K562 (cell line): ENCODE measurements at regions not wholly inside any gene's neighbourhood (a gene's known extent, or its start where the extent isn't known, plus 50 kb on each side); places are given as distances from the start of the nearest gene placed in this dataset.

Experiments
- ATAC-seq: fragments of 200-7000 bp; cut with Tn5 transposase; 3 replicates; pipeline ENCODE4 v1.9.1; 2020; ENCODE audit warnings: moderate library complexity
- BruUV-seq: library from RNA; stranded (reverse); fragments of 400-500 nt; replicated peaks from 2 replicates; lab custom pipeline; 2021; lab: Mats Ljungman, UMichigan
- CTCF ChIA-PET: fragments of 300-600 bp; formaldehyde crosslinking; extraction: SDS; loops from one replicate; lab custom pipeline; 2021; ENCODE audit warnings: low intra/inter-chr PET ratio; lab: Yijun Ruan, JAX
- POLR2A ChIA-PET: fragments of 300-600, 350-650 bp; sonication (Branson Sonifier 250); formaldehyde crosslinking; extraction: SDS; loops from one replicate; lab custom pipeline; 2021; ENCODE audit warnings: antibody characterized with exemption, inconsistent platforms; lab: Yijun Ruan, JAX
- DNase-seq, 4 experiments: peaks; one replicate each; pipeline versions ENCODE4 v3.0.0 to v3.0.0-alpha.2; 2011 to 2018; ENCODE audit warnings: low spot score in 3 of 4, mixed read lengths in 3 of 4; ENCODE audit errors: extremely low read depth in 1 of 4
- FAIRE-seq: peaks from 2 replicates; lab custom pipeline; 2011; peaks lifted over from hg19 to GRCh38; lab: Jason Lieb, UNC
- H2AFZ ChIP-seq: 2 replicates; pipeline ENCODE4 v1.6.0; 2011; ENCODE audit warnings: low read depth, low read length, control low read depth, inconsistent platforms
- H3K27ac ChIP-seq: fragments of 200-600 bp; 3 replicates; pipeline ENCODE4 v1.8.0; 2011; ENCODE audit warnings: low read depth, mild to moderate bottlenecking, control low read depth, inconsistent platforms, low read length, moderate library complexity, mixed read lengths; ENCODE audit errors: extremely low read depth
- H3K27me3 ChIP-seq, 2 experiments: fragments of 300-600 bp in 1 of 2; 2 replicates in 1 of 2; 3 replicates in 1 of 2; pipeline versions ENCODE4 v1.6.0 to v1.8.0; 2011; ENCODE audit warnings: inconsistent platforms in 2 of 2, low read length in 2 of 2, mild to moderate bottlenecking in 1 of 2, mixed read lengths in 1 of 2, moderate library complexity in 1 of 2; ENCODE audit not compliant: control insufficient read depth in 2 of 2, insufficient read depth in 2 of 2
- H3K36me3 ChIP-seq: fragments of 300-600 bp; 3 replicates; pipeline ENCODE4 v1.8.0; 2011; ENCODE audit warnings: mild to moderate bottlenecking, low read length, inconsistent platforms; ENCODE audit not compliant: control insufficient read depth, insufficient read depth
- H3K4me1 ChIP-seq, 2 experiments: fragments of 200-600 bp in 1 of 2; replicated peaks in 1 of 2; 2 replicates in 1 of 2; 3 replicates in 1 of 2; pipeline versions ENCODE4 v1.5.1 to v1.8.0; 2011; ENCODE audit warnings: inconsistent platforms in 2 of 2, low read length in 2 of 2, mild to moderate bottlenecking in 1 of 2, mixed read lengths in 1 of 2, moderate library complexity in 1 of 2; ENCODE audit not compliant: control insufficient read depth in 2 of 2, insufficient read depth in 2 of 2
- H3K4me2 ChIP-seq: 2 replicates; pipeline ENCODE4 v1.6.1; 2011; ENCODE audit warnings: low read length, control low read depth, inconsistent platforms, mixed read lengths; ENCODE audit not compliant: insufficient read depth
- H3K4me3 ChIP-seq: fragments of 200-600 bp; sonication (generic), shearing (Covaris generic); 2 replicates; pipeline ENCODE4 v1.5.1; 2016; ENCODE audit warnings: control low read depth, inconsistent platforms
- H3K79me2 ChIP-seq: fragments of 200-600 bp; 3 replicates; pipeline ENCODE4 v1.8.0; 2011; ENCODE audit warnings: low read length, inconsistent platforms; ENCODE audit not compliant: control insufficient read depth, insufficient read depth
- H3K9ac ChIP-seq, 2 experiments: 2 replicates each; pipeline versions ENCODE4 v1.6.0 to v1.6.1; 2011; ENCODE audit warnings: low read depth in 2 of 2, low read length in 2 of 2, control low read depth in 1 of 2, inconsistent platforms in 1 of 2, mild to moderate bottlenecking in 1 of 2, mixed read lengths in 1 of 2; ENCODE audit not compliant: insufficient read depth in 1 of 2
- H3K9me1 ChIP-seq: one replicate; pipeline ENCODE4 v1.6.0; 2011; ENCODE audit warnings: inconsistent platforms, mild to moderate bottlenecking, low read length, moderate library complexity; ENCODE audit not compliant: control insufficient read depth, insufficient read depth
- H3K9me3 ChIP-seq: replicated peaks from 2 replicates; pipeline ENCODE4 v1.5.1; 2011; ENCODE audit warnings: low read depth, low read length, inconsistent platforms; ENCODE audit not compliant: control insufficient read depth, insufficient read depth
- H4K20me1 ChIP-seq: replicated peaks from 2 replicates; pipeline ENCODE4 v1.6.1; 2011; ENCODE audit warnings: low read length, inconsistent platforms, mixed read lengths; ENCODE audit not compliant: control insufficient read depth, insufficient read depth
- CBX8 ChIP-seq: fragments of 200-600 bp; sonication (generic); IDR thresholded peaks from 2 replicates; pipeline ENCODE4 v1.6.1; 2012; ENCODE audit warnings: borderline replicate concordance, mixed run types, low read depth, mild to moderate bottlenecking, moderate library complexity, mixed read lengths, low read length, control low read depth, inconsistent platforms; ENCODE audit not compliant: poor library complexity, severe bottlenecking; ENCODE audit errors: extremely low read depth
- E4F1 ChIP-seq: fragments of 250-450 bp; sonication (Bioruptor Pico); IDR thresholded peaks from 2 replicates; pipeline ENCODE4 v1.5.0; 2021; ENCODE audit warnings: mild to moderate bottlenecking, borderline replicate concordance
- HDAC3 ChIP-seq: fragments of 450-650 bp; IDR thresholded peaks from 2 replicates; pipeline ENCODE4 v1.6.1; 2018; ENCODE audit warnings: borderline replicate concordance, mild to moderate bottlenecking, moderate library complexity; ENCODE audit not compliant: partially characterized antibody
- IRF1 ChIP-seq: sonication (generic); formaldehyde crosslinking; IDR thresholded peaks from 2 replicates; pipeline ENCODE4 v1.8.0; 2022; ENCODE audit warnings: missing genetic modification reagents, mild to moderate bottlenecking, borderline replicate concordance
- MCM7 ChIP-seq, 2 experiments: fragments of 450-650 bp; IDR thresholded peaks; 2 replicates each; pipeline ENCODE4 v1.6.1; 2016 to 2018
- MITF ChIP-seq: IDR thresholded peaks from 2 replicates; pipeline ENCODE4 v1.6.1; 2014; ENCODE audit warnings: antibody characterized with exemption
- NFYB ChIP-seq: IDR thresholded peaks from 2 replicates; pipeline ENCODE4 v1.6.1; 2011; ENCODE audit warnings: mild to moderate bottlenecking, moderate library complexity; ENCODE audit not compliant: insufficient read length; ENCODE audit errors: extremely low read depth
- NUFIP1 ChIP-seq: fragments of 450-650 bp; IDR thresholded peaks from 2 replicates; pipeline ENCODE4 v1.6.1; 2018; ENCODE audit not compliant: partially characterized antibody
- RFX1 ChIP-seq: fragments of 450-650 bp; IDR thresholded peaks from 2 replicates; pipeline ENCODE4 v1.6.1; 2016; ENCODE audit warnings: mild to moderate bottlenecking, moderate library complexity
- TCF7L2 ChIP-seq: fragments of 150-350 bp; IDR thresholded peaks from 2 replicates; pipeline ENCODE4 v1.6.1; 2016; ENCODE audit warnings: low read depth, mild to moderate bottlenecking, low read length, moderate library complexity
- VEZF1 ChIP-seq: fragments of 200-800 bp; sonication (Bioruptor generic); IDR thresholded peaks from 2 replicates; pipeline ENCODE4 v1.6.1; 2017; ENCODE audit warnings: missing genetic modification characterization, missing compliant biosample characterization
- XRCC3 ChIP-seq: fragments of 450-650 bp; IDR thresholded peaks from 2 replicates; pipeline ENCODE4 v1.6.1; 2017; ENCODE audit warnings: mild to moderate bottlenecking, moderate library complexity
- YY1 ChIP-seq, 3 experiments: IDR thresholded peaks; 2 replicates each; pipeline ENCODE4 v1.6.1; 2011; ENCODE audit warnings: low read length in 2 of 3, mild to moderate bottlenecking in 2 of 3, moderate library complexity in 2 of 3, borderline replicate concordance in 1 of 3, control low read depth in 1 of 3, low read depth in 1 of 3; ENCODE audit not compliant: insufficient read depth in 3 of 3, insufficient replicate concordance in 2 of 3, control insufficient read depth in 1 of 3, insufficient read length in 1 of 3; ENCODE audit errors: extremely low read depth in 1 of 3
- ZNF23 ChIP-seq: fragments of 250-450 bp; sonication (Bioruptor Pico); IDR thresholded peaks from 2 replicates; pipeline ENCODE4 v1.4.0; 2020; ENCODE audit warnings: mild to moderate bottlenecking
- WGBS: fragments of 100-300 bp; shearing (Covaris generic); methylation state at CpG from one replicate; pipeline ENCODE4 v1.1.6; 2016; ENCODE audit warnings: low coverage, mixed read lengths; ENCODE audit not compliant: insufficient coverage; ENCODE audit errors: missing lambda C conversion rate; 5-methylcytosine and 5-hydroxymethylcytosine counted together
- in situ Hi-C: fragments of 300-500 bp; cut with MboI; formaldehyde crosslinking; loops from 4 replicates; pipeline ENCODE4 v1.15.0; 2018; ENCODE audit warnings: inconsistent platforms, mixed read lengths
- intact Hi-C: fragments of 100-400 bp; cut with micrococcal nuclease; formaldehyde crosslinking; loops from 2 replicates; pipeline ENCODE4 v1.14.2; 2022

GRCh38 chr10:107803546-107803945, 639.0 kb upstream of the SORCS1 start:
- H3K27ac ChIP-seq = no peak overlapping the region
- H3K9me3 ChIP-seq = no peaks in the 10 kb centered on the region
- H2AFZ ChIP-seq = no peak overlapping the region
- no peak for FAIRE-seq
- TF ChIP-seq XRCC3 (no peak), NUFIP1 (no peak), TCF7L2 (no peak), YY1 (IDR thresholded peaks at IDR 0.05; ENCODE audit: borderline replicate concordance in 1 of 3, control insufficient read depth in 1 of 3, extremely low read depth in 1 of 3, insufficient read depth in 3 of 3, insufficient read length in 1 of 3, insufficient replicate concordance in 2 of 3, low read depth in 1 of 3, low read length in 2 of 3) (no peak), RFX1 (no peak), VEZF1 (CRISPR knock-in tag) (no peak), E4F1 (CRISPR knock-in tag) (no peak), CBX8 (no peak), MITF (no peak), HDAC3 (no peak), MCM7 (IDR thresholded peaks at IDR 0.05) (no peak), ZNF23 (no peak), IRF1 (CRISPR knock-in tag) (no peak), NFYB (no peak)
- H3K4me2 ChIP-seq = no peak overlapping the region
- H3K36me3 ChIP-seq = no peaks in the 10 kb centered on the region
- no peak for ATAC-seq
- no peak for DNase-seq
- no TSS peak for BruUV-seq
- in situ Hi-C loops (no loop called here), intact Hi-C loops (no loop called here)
- no peaks in the 10 kb centered on the region for H3K27me3 ChIP-seq
- H3K9me1 ChIP-seq = no peaks in the 10 kb centered on the region
- WGBS = 0% methylated on average over 2 of the region's 4 CpGs
- no peaks in the 10 kb centered on the region for H3K4me1 ChIP-seq
- no peaks in the 10 kb centered on the region for H4K20me1 ChIP-seq
- H3K4me3 ChIP-seq = no peak overlapping the region
- H3K9ac ChIP-seq = no peak overlapping the region
- no peaks in the 10 kb centered on the region for H3K79me2 ChIP-seq
- POLR2A ChIA-PET = no interaction called here
- CTCF ChIA-PET = no interaction called here
